Caco-2 (cell line): ENCODE measurements at regions not wholly inside any gene's neighbourhood (a gene's known extent, or its start where the extent isn't known, plus 50 kb on each side); places are given as distances from the start of the nearest gene placed in this dataset.

ENCODE experiments used
- BruUV-seq: library from RNA; stranded (reverse); fragments of 400-500 nt; replicated peaks from 2 replicates; lab custom pipeline; 2021; lab: Mats Ljungman, UMichigan
- CTCF ChIA-PET: fragments of 300-600 bp; sonication (Branson Sonifier 250); formaldehyde crosslinking; loops from one replicate; lab custom pipeline; 2022; ENCODE audit warnings: antibody characterized with exemption; lab: Charles Lee
- POLR2A ChIA-PET: fragments of 300-600 bp; sonication (Branson Sonifier 250); formaldehyde crosslinking; loops from one replicate; lab custom pipeline; 2022; ENCODE audit warnings: antibody characterized with exemption; lab: Charles Lee
- DNase-seq, 2 experiments: peaks; one replicate each; pipeline versions ENCODE4 v3.0.0 to v3.0.0-alpha.2; 2020 to 2022
- H3K27me3 ChIP-seq: replicated peaks from 2 replicates; pipeline ENCODE4 v1.6.0; 2011; ENCODE audit warnings: low read length; ENCODE audit not compliant: control insufficient read depth, insufficient read depth
- H3K36me3 ChIP-seq: 2 replicates; pipeline ENCODE4 v1.5.1; 2011; ENCODE audit warnings: low read length; ENCODE audit not compliant: control insufficient read depth, insufficient read depth
- H3K4me1 ChIP-seq: fragments of 250-450 bp; sonication (Bioruptor Pico); 2 replicates; pipeline ENCODE4 v1.5.1; 2020; ENCODE audit warnings: mild to moderate bottlenecking
- H3K4me3 ChIP-seq: 2 replicates; pipeline ENCODE4 v1.5.1; 2011; ENCODE audit warnings: low read depth, mild to moderate bottlenecking, control low read depth, low read length
- H3K9me3 ChIP-seq: fragments of 250-450 bp; sonication (Bioruptor Pico); 2 replicates; pipeline ENCODE4 v1.5.1; 2020; ENCODE audit warnings: mild to moderate bottlenecking, moderate library complexity
- H3K27ac Mint-ChIP-seq: one replicate; pipeline ENCODE4 v1.8.0; 2022; ENCODE audit warnings: mixed read lengths; ENCODE audit not compliant: unreplicated experiment
- H3K27me3 Mint-ChIP-seq: one replicate; pipeline ENCODE4 v1.8.0; 2022; ENCODE audit warnings: mixed read lengths; ENCODE audit not compliant: insufficient read depth, unreplicated experiment
- H3K36me3 Mint-ChIP-seq: one replicate; pipeline ENCODE4 v1.8.0; 2022; ENCODE audit warnings: mild to moderate bottlenecking, mixed read lengths; ENCODE audit not compliant: insufficient read depth, unreplicated experiment
- H3K4me1 Mint-ChIP-seq: one replicate; pipeline ENCODE4 v1.8.0; 2022; ENCODE audit warnings: low read depth, mixed read lengths; ENCODE audit not compliant: unreplicated experiment
- H3K4me3 Mint-ChIP-seq: one replicate; pipeline ENCODE4 v1.8.0; 2022; ENCODE audit warnings: mild to moderate bottlenecking, moderate library complexity, mixed read lengths; ENCODE audit not compliant: unreplicated experiment
- H3K9me3 Mint-ChIP-seq: one replicate; pipeline ENCODE4 v1.8.0; 2022; ENCODE audit warnings: mixed read lengths; ENCODE audit not compliant: unreplicated experiment
- intact Hi-C: fragments of 100-400 bp; cut with micrococcal nuclease; formaldehyde crosslinking; loops from one replicate; pipeline ENCODE4 v1.10.0; 2022; ENCODE audit not compliant: unreplicated experiment
- TF ChIP-seq, protein P1 (sequence below), 2 experiments: fragments of 200-600 bp in 1 of 2; IDR thresholded peaks; 1 replicate in 1 of 2; 2 replicates in 1 of 2; pipeline versions ENCODE4 v1.5.1 to v1.8.0; 2011 to 2022; ENCODE audit warnings: antibody characterized with exemption in 1 of 2, control low read depth in 1 of 2, inconsistent platforms in 1 of 2, low read depth in 1 of 2, low read length in 1 of 2, mild to moderate bottlenecking in 1 of 2, moderate library complexity in 1 of 2; ENCODE audit not compliant: insufficient read depth in 1 of 2, severe bottlenecking in 1 of 2, unreplicated experiment in 1 of 2

DNA sequence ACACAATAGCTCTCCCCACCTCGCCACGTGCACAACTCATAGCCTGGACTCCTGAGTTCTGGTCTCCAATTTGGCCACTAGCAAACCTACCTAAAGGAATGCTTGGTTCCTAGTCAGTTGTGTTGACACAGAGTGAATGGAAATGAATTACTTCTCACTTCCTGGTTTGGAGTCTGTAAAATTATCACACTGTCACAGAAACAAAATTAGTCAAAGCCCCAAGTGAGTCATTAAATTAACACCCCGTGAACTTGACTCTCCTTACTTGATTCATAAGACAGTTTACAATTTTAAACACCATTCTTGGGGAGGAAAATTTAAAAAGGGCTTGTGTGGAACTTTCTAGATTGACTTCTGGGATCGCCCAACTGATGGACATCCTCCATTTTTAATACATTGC, 276.2 kb upstream of the CTNNB1 start:
- no peaks in the 10 kb centered on the region for H3K36me3 Mint-ChIP-seq
- no peak overlapping the region for H3K4me3 ChIP-seq
- no peak overlapping the region for H3K4me3 Mint-ChIP-seq
- intact Hi-C loops, result no loop called here
- no peaks in the 10 kb centered on the region for H3K36me3 ChIP-seq
- no peaks in the 10 kb centered on the region for H3K4me1 ChIP-seq
- BruUV-seq, result no TSS peak
- TF ChIP-seq, protein P1, sequence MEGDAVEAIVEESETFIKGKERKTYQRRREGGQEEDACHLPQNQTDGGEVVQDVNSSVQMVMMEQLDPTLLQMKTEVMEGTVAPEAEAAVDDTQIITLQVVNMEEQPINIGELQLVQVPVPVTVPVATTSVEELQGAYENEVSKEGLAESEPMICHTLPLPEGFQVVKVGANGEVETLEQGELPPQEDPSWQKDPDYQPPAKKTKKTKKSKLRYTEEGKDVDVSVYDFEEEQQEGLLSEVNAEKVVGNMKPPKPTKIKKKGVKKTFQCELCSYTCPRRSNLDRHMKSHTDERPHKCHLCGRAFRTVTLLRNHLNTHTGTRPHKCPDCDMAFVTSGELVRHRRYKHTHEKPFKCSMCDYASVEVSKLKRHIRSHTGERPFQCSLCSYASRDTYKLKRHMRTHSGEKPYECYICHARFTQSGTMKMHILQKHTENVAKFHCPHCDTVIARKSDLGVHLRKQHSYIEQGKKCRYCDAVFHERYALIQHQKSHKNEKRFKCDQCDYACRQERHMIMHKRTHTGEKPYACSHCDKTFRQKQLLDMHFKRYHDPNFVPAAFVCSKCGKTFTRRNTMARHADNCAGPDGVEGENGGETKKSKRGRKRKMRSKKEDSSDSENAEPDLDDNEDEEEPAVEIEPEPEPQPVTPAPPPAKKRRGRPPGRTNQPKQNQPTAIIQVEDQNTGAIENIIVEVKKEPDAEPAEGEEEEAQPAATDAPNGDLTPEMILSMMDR (IDR thresholded peaks at IDR 0.05; ENCODE audit: insufficient read depth in 1 of 2, low read depth in 1 of 2, low read length in 1 of 2, severe bottlenecking in 1 of 2, unreplicated experiment in 1 of 2), result no peak
- H3K27me3 Mint-ChIP-seq, result no peaks in the 10 kb centered on the region
- no peaks in the 10 kb centered on the region for H3K27me3 ChIP-seq
- H3K4me1 Mint-ChIP-seq, result no peaks in the 10 kb centered on the region
- H3K9me3 ChIP-seq, result no peaks in the 10 kb centered on the region
- H3K27ac Mint-ChIP-seq, result no peak overlapping the region
- CTCF ChIA-PET, result no interaction called here
- peaks cover 11% of the 10 kb centered on the region for H3K9me3 Mint-ChIP-seq
- POLR2A ChIA-PET, result no interaction called here
- DNase-seq, result no peak

DNA sequence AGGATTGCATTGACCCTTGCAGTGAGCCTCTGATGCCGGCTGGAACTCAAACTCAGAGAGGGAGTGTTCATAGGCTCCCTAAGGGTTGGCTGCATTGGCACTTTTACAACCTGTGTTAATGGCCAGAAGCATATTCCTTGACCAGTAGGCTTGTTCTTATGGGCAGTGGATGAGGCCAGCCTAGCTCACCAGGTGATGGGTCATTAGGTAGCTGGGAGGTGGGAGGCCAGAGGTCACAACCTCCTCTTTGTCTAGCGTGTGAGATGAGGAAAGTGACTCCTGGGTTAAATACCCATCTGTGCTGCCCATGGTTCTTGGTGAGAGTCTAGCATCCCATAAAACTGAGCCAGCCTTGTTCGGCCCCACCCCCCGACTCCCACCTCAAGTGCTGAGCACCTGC, 275.7 kb upstream of the CTNNB1 start:
- no TSS peak for BruUV-seq
- Mint-ChIP-seq H3K27me3 (no peaks in the 10 kb centered on the region), H3K27ac (no peak overlapping the region), H3K4me1 (no peaks in the 10 kb centered on the region), H3K4me3 (no peak overlapping the region), H3K9me3 (peaks cover 11% of the 10 kb centered on the region), H3K36me3 (no peaks in the 10 kb centered on the region)
- Histone ChIP-seq H3K9me3 (no peaks in the 10 kb centered on the region), H3K36me3 (no peaks in the 10 kb centered on the region), H3K4me1 (no peaks in the 10 kb centered on the region), H3K27me3 (no peaks in the 10 kb centered on the region), H3K4me3 (no peak overlapping the region)
- TF ChIP-seq, protein P1 (IDR thresholded peaks at IDR 0.05; ENCODE audit: insufficient read depth in 1 of 2, low read depth in 1 of 2, low read length in 1 of 2, severe bottlenecking in 1 of 2, unreplicated experiment in 1 of 2), result no peak
- ChIA-PET CTCF (no interaction called here), POLR2A (no interaction called here)
- DNase-seq, result no peak
- intact Hi-C loops, result no loop called here

DNA sequence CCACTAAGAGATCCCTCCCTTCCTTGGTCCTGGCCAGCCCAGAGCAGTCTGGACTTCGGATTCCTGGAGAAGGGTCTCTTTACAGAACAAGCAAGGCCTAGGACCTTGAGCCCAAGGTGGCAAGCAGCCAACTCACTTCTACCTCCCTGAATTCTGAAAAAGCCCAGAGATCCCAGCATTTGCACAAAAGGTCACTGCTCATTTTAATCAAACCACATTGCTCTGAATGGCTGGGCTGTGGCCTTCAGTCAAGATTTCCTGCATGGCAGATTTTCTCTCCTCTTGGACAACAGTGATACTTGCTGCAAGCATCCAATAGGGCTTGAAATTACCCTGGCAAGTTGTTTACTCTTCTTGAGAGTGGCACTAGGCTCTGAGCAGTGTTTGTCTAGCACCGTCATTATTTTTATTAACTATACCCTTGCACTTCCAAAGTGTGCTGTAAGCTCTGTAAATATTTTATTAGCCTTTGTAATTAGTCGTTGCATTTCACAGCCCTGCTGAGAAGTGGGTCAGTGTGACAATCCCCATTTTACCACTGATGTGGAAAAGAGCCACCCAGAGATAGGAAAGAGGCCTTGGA, 274.7 kb upstream of the CTNNB1 start:
- Histone ChIP-seq H3K4me3 (no peak overlapping the region), H3K9me3 (no peaks in the 10 kb centered on the region), H3K36me3 (no peaks in the 10 kb centered on the region), H3K27me3 (no peaks in the 10 kb centered on the region), H3K4me1 (no peaks in the 10 kb centered on the region; the same call in 1 of the 2 replicates)
- intact Hi-C loops, result no loop called here
- POLR2A ChIA-PET, result no interaction called here
- Mint-ChIP-seq H3K36me3 (no peaks in the 10 kb centered on the region), H3K9me3 (peaks cover 11% of the 10 kb centered on the region), H3K27ac (no peak overlapping the region), H3K4me1 (no peaks in the 10 kb centered on the region), H3K4me3 (no peak overlapping the region), H3K27me3 (no peaks in the 10 kb centered on the region)
- no peak for DNase-seq
- BruUV-seq, result no TSS peak
- CTCF ChIA-PET, result no interaction called here
- TF ChIP-seq, protein P1 (IDR thresholded peaks at IDR 0.05; ENCODE audit: insufficient read depth in 1 of 2, low read depth in 1 of 2, low read length in 1 of 2, severe bottlenecking in 1 of 2, unreplicated experiment in 1 of 2), result no peak
